ENCODE measurements at regions not wholly inside any gene's neighbourhood (a gene's known extent, or its start where the extent isn't known, plus 50 kb on each side); places are given as distances from the start of the nearest gene placed in this dataset.

- no peaks in the 10 kb centered on the region for H3K27me3 ChIP-seq
- Mint-ChIP-seq H3K4me1 (no peaks in the 10 kb centered on the region), H3K27me3 (ENCODE audit: insufficient read depth, low read depth) (no peaks in the 10 kb centered on the region), H3K9me3 (no peaks in the 10 kb centered on the region), H3K27ac (no peak overlapping the region), H3K4me3 (no peak overlapping the region), H3K36me3 (no peaks in the 10 kb centered on the region)
- H3K79me2 ChIP-seq (ENCODE audit: low read depth): no peaks in the 10 kb centered on the region
- H3K27ac ChIP-seq: no peak overlapping the region
- no peak overlapping the region for H3K9ac ChIP-seq
- H3K4me1 ChIP-seq: peaks cover 5% of the 10 kb centered on the region
- no peaks in the 10 kb centered on the region for H3K36me3 ChIP-seq
- no peaks in the 10 kb centered on the region for H3K9me3 ChIP-seq (ENCODE audit: low read depth)
- TF ChIP-seq CTCF (IDR thresholded peaks at IDR 0.05): no peak
- TF ChIP-seq EZH2phosphoT487 (IDR thresholded peaks at IDR 0.05): no peak
- no peak for TF ChIP-seq EZH2 (IDR thresholded peaks at IDR 0.05)
- H4K20me1 ChIP-seq (ENCODE audit: low read depth): no peaks in the 10 kb centered on the region
- DNase-seq (ENCODE audit: low spot score): no peak
- no peak overlapping the region for H3K4me3 ChIP-seq
- H2AFZ ChIP-seq (replicated peaks): no peak overlapping the region
- no peak overlapping the region for H3K4me2 ChIP-seq
- no peaks in the 10 kb centered on the region for H3F3A ChIP-seq (ENCODE audit: low read depth)
Measured at GRCh38 chr15:88746451-88746850, 56.8 kb upstream of the ACAN start.

GRCh38 chr15:88747111-88747510, 56.1 kb upstream of the ACAN start:
- H3K36me3 ChIP-seq: no peaks in the 10 kb centered on the region
- H4K20me1 ChIP-seq (ENCODE audit: low read depth): no peaks in the 10 kb centered on the region
- H3K9ac ChIP-seq: no peak overlapping the region
- H3K27ac ChIP-seq: no peak overlapping the region
- H3K36me3 Mint-ChIP-seq: no peaks in the 10 kb centered on the region
- no peak overlapping the region for H2AFZ ChIP-seq (replicated peaks)
- H3K4me3 ChIP-seq: no peak overlapping the region
- TF ChIP-seq EZH2 (IDR thresholded peaks at IDR 0.05) (no peak), CTCF (IDR thresholded peaks at IDR 0.05) (no peak), EZH2phosphoT487 (IDR thresholded peaks at IDR 0.05) (no peak)
- H3K27me3 Mint-ChIP-seq (ENCODE audit: insufficient read depth, low read depth): no peaks in the 10 kb centered on the region
- peaks cover 5% of the 10 kb centered on the region for H3K4me1 ChIP-seq
- no peaks in the 10 kb centered on the region for H3K79me2 ChIP-seq (ENCODE audit: low read depth)
- no peaks in the 10 kb centered on the region for H3K9me3 Mint-ChIP-seq
- no peak overlapping the region for H3K27ac Mint-ChIP-seq
- H3K27me3 ChIP-seq: no peaks in the 10 kb centered on the region
- H3K4me3 Mint-ChIP-seq: no peak overlapping the region
- no peak overlapping the region for H3K4me2 ChIP-seq
- H3K9me3 ChIP-seq (ENCODE audit: low read depth): no peaks in the 10 kb centered on the region
- no peaks in the 10 kb centered on the region for H3F3A ChIP-seq (ENCODE audit: low read depth)
- no peaks in the 10 kb centered on the region for H3K4me1 Mint-ChIP-seq
- no peak for DNase-seq (ENCODE audit: low spot score)

GRCh38 chr15:88747631-88748030, 55.6 kb upstream of the ACAN start:
- no peak overlapping the region for H3K27ac ChIP-seq
- H2AFZ ChIP-seq (replicated peaks): no peak overlapping the region
- H3K9me3 Mint-ChIP-seq: no peaks in the 10 kb centered on the region
- H3K9ac ChIP-seq: no peak overlapping the region
- H3K4me2 ChIP-seq: no peak overlapping the region
- no peak for DNase-seq (ENCODE audit: low spot score)
- H4K20me1 ChIP-seq (ENCODE audit: low read depth): no peaks in the 10 kb centered on the region
- no peak overlapping the region for H3K27ac Mint-ChIP-seq
- no peaks in the 10 kb centered on the region for H3K36me3 ChIP-seq
- no peaks in the 10 kb centered on the region for H3K36me3 Mint-ChIP-seq
- no peaks in the 10 kb centered on the region for H3K27me3 ChIP-seq
- H3F3A ChIP-seq (ENCODE audit: low read depth): no peaks in the 10 kb centered on the region
- no peak for TF ChIP-seq EZH2phosphoT487 (IDR thresholded peaks at IDR 0.05)
- TF ChIP-seq CTCF (IDR thresholded peaks at IDR 0.05): no peak
- no peak for TF ChIP-seq EZH2 (IDR thresholded peaks at IDR 0.05)
- H3K4me3 Mint-ChIP-seq: no peak overlapping the region
- H3K79me2 ChIP-seq (ENCODE audit: low read depth): no peaks in the 10 kb centered on the region
- no peaks in the 10 kb centered on the region for H3K4me1 Mint-ChIP-seq
- no peak overlapping the region for H3K4me3 ChIP-seq
- H3K4me1 ChIP-seq: peaks cover 5% of the 10 kb centered on the region
- no peaks in the 10 kb centered on the region for H3K9me3 ChIP-seq (ENCODE audit: low read depth)
- H3K27me3 Mint-ChIP-seq (ENCODE audit: insufficient read depth, low read depth): no peaks in the 10 kb centered on the region

GRCh38 chr15:88748081-88748480, 55.2 kb upstream of the ACAN start:
- H3K27ac ChIP-seq: no peak overlapping the region
- Mint-ChIP-seq H3K27ac (no peak overlapping the region), H3K4me3 (no peak overlapping the region), H3K4me1 (no peaks in the 10 kb centered on the region), H3K36me3 (no peaks in the 10 kb centered on the region), H3K9me3 (no peaks in the 10 kb centered on the region), H3K27me3 (ENCODE audit: insufficient read depth, low read depth) (no peaks in the 10 kb centered on the region)
- peaks cover 5% of the 10 kb centered on the region for H3K4me1 ChIP-seq
- H3K27me3 ChIP-seq: no peaks in the 10 kb centered on the region
- no peaks in the 10 kb centered on the region for H3K36me3 ChIP-seq
- TF ChIP-seq CTCF (IDR thresholded peaks at IDR 0.05) (no peak), EZH2phosphoT487 (IDR thresholded peaks at IDR 0.05) (no peak), EZH2 (IDR thresholded peaks at IDR 0.05) (no peak)
- H3K9me3 ChIP-seq (ENCODE audit: low read depth): no peaks in the 10 kb centered on the region
- no peak for DNase-seq (ENCODE audit: low spot score)
- H4K20me1 ChIP-seq (ENCODE audit: low read depth): no peaks in the 10 kb centered on the region
- H3F3A ChIP-seq (ENCODE audit: low read depth): no peaks in the 10 kb centered on the region
- no peak overlapping the region for H2AFZ ChIP-seq (replicated peaks)
- H3K9ac ChIP-seq: no peak overlapping the region
- H3K4me2 ChIP-seq: no peak overlapping the region
- H3K4me3 ChIP-seq: no peak overlapping the region
- no peaks in the 10 kb centered on the region for H3K79me2 ChIP-seq (ENCODE audit: low read depth)

All from neural progenitor cell (in vitro differentiated cells).